HG03342 (cell line): ENCODE measurements at regions not wholly inside any gene's neighbourhood (a gene's known extent, or its start where the extent isn't known, plus 50 kb on each side); places are given as distances from the start of the nearest gene placed in this dataset.

Source experiments
- ATAC-seq: cut with Tn5 transposase; IDR thresholded peaks from one replicate; pipeline ENCODE4 v1.9.1; 2021; ENCODE audit warnings: mild to moderate bottlenecking, moderate library complexity; ENCODE audit not compliant: unreplicated experiment

DNA sequence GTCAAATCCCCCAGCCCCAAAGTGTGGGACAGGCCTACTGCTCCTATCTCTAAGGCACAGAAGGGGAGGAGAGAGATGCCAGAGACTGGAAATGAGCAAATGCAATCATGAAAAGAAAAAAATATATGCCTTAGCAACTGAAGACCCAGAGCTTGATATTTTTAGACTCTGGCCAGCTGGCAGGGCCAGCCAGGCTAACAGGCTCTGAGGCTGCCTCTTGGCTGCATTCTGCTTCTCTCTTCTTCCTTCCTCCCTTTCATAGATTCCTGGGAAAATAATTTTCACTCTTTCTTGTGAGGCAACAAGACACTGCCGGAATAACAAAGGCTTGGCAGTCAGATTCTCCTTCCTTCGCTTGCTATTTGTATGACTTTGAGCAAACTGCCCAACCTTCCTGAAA lies 209.1 kb downstream of the RAD51AP2 start:
- no peak for ATAC-seq

GRCh38 chr2:17306706-17307105 lies 211.5 kb downstream of the RAD51AP2 start:
- ATAC-seq, result no peak

DNA sequence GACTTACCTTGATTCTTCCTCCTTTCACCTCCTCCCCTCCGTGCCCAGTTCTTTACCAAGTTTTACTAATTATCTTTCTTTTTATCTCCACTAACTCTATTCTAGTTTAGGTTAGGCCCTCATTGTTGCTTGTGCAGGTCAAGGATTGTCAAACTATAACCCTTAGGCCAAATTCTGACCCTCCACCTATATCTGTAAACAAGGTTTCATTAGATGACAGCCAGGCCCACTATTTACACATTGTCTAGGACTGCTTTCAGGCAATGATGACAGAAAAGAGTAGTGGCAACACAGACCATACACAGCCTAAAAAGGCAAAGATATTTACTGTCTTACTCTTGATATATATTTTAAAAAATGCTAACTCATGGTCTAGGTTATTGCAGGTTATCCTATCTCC lies 212.0 kb downstream of the RAD51AP2 start:
- ATAC-seq, result no peak

GRCh38 chr2:17303521-17303920 lies 214.7 kb downstream of the RAD51AP2 start:
- ATAC-seq, result no peak

GRCh38 chr2:17303054-17303453 lies 215.2 kb downstream of the RAD51AP2 start:
- no peak for ATAC-seq

DNA sequence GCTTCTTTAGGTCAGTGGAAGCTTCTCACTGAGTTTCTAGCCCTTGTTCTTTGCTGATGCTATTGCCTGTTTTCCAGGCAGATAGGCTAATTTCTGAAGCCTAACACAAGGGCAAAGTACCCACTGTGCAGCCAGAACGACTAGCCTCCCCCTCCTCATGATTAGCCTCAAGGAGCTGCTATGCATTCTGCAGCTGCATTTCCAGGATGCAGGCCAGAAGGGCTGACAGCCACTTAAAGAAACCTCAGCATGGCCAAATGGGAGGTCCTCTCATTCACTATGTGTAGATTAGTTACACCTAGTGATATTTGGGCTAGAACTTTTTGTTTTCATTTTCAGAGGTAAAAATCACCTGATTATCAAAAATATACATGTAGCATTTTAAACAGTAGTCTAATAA lies 216.0 kb downstream of the RAD51AP2 start:
- ATAC-seq, result no peak

DNA sequence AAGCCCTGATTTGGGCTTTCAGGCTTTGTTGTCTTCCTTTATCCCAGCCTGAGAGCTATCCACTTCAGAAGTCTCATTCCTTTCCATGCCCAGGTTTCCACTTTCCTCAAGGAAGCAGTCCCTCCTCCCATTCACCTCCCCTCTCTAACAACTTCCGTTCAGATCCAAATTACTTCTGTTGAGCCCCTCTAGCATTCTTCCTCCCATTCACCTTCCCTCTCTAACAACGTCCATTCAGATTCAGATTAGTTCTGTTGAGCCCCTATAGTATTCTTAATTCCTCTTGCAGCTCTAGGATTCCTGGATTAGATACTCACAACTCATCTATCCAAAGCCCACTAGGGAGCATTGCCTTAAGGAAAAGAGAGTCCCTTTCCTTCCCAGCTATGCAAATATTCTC lies 216.8 kb downstream of the RAD51AP2 start:
- no peak for ATAC-seq

GRCh38 chr2:17299891-17300540 lies 218.2 kb downstream of the RAD51AP2 start:
- no peak for ATAC-seq

DNA sequence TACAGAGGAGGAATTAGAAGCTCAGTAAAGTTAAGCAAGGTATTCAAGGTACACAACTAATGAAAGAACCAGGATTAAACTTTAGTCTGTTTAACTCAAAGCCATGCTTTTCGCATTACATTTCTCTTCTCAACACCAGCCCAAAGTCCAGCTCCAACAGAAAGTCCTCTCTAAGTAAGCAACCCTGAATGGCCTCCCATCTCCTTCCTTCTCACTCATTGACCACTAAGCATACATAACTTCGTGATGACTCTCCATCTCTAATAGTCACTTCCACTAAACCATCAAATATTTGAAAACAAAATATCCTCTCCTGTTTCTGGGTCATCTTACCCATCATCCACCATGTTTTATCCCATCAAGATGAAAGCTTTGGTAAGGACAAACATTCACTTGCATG lies 219.8 kb downstream of the RAD51AP2 start:
- ATAC-seq, result no peak

DNA sequence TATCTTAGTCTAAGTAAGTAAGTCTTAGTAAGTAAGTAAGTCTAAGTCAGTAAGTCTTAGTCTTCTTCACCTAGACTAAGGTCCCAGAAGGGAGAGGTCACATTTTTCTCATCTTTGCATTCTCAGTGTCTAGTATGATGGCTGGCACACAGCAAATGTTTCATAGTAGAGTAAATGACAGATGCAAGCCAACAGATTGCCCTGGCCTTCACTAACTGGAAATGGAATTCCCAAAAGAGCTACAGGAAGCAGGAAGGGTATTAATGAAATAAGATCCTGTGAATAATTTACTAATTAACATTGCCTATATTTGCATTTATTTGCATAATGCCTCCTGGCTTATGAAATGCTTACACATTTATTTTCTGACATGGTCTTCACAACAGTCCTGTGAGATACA lies 221.6 kb downstream of the RAD51AP2 start:
- no peak for ATAC-seq

GRCh38 chr2:17289669-17290068 lies 228.6 kb downstream of the RAD51AP2 start:
- ATAC-seq, result no peak

DNA sequence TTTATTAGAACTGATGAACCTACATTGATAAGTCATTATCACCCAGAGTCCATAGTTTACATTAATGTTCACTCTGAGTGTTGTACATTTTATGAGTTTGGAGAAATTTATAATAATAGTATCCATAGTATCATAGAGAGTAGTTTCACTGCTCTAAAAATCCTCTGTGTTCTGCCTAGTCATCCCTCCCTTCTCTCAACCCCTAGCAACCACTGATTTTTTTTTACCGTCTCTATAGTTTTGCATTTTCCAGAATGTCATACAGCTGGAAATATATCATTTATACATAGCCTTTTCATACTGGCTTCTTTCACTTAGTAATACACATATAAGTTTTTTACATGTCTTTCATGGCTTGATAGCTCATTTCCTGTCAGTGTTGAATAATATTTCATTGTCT lies 231.1 kb downstream of the RAD51AP2 start:
- no peak for ATAC-seq

GRCh38 chr2:17282826-17283225 lies 235.4 kb downstream of the RAD51AP2 start:
- ATAC-seq, result no peak

DNA sequence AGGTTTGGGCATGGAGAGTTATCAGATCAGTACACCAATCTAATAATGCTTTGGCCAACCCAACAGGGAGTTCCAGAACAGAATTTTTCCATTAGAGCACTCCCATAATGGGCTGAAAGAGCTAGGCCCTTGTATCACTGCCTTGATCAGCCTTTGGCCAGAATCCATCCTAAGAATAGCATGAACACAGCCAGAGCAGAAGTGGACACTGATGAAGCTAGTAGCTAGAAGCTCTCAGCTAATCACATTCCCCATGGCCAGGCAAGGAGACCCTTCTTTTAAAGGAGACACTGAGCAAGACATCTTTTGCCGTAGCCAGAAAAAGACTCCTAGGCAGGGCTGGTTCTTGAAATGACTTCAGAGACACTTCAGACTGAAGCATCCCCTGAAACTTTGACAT lies 236.0 kb downstream of the RAD51AP2 start:
- no peak for ATAC-seq

- ATAC-seq, result no peak
Observed at GRCh38 chr2:17276220-17276619, 242.0 kb downstream of the RAD51AP2 start.

- peak; percentile 31 for ATAC-seq
Observed at GRCh38 chr2:17272652-17273525, 245.4 kb downstream of the RAD51AP2 start.

GRCh38 chr2:17272170-17272569 lies 246.1 kb downstream of the RAD51AP2 start:
- no peak for ATAC-seq

DNA sequence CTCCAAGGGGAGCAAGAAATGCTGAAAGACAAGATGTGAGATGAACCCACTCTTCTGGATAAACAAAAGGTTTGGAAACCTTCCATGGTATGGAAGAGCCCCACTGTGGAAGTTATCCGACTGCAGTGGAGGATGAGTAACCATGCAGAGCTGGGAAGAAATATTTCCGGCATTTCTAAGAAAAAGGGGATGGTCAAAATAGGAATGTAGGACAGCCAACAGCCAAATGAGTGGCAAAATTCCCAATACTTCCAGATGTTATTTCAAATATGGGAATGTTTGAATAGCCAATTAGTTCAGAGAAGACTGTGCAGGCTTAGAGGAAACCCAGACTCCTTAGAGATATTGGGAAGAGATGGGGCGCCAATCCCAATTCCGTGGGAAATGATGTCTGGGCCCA lies 246.8 kb downstream of the RAD51AP2 start:
- ATAC-seq, result no peak

DNA sequence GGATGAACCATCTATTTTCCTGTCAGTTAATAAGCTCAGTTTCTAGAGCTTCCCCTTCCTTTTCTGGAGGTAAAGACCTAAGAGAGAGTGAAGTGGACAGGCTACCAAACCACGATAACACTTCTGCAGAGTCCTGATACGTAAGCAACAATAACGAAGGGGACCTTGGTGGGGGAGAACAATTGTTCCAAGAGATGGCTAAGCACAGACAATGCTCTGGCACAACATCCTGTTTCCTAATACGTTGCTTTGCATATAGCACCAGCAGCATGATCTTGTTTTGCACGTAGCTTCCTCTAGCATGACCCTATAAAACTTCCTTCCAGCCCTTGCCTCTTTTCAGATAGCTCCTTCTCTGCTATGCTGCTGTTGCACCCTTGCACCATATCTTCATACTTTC lies 247.3 kb downstream of the RAD51AP2 start:
- ATAC-seq, result peak; percentile 95

DNA sequence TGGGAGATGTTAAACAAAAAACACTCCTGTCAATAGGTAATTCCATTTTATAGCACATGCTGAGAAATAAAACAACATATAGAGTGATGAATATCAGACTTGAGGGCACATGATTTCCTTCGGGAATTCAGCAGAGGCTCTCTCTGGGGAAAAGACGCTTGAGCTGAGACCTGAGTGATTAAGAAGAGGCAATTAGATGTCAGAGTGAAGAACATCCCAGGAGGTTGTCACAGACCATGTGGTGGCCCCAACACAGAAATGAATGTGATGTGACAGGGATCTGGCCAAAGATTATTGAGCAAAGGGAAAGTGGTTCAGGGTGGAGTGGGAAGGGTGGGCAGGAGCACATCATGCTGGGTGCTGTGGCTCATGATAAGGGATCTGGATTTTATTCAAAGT lies 254.7 kb downstream of the RAD51AP2 start:
- ATAC-seq, result no peak

DNA sequence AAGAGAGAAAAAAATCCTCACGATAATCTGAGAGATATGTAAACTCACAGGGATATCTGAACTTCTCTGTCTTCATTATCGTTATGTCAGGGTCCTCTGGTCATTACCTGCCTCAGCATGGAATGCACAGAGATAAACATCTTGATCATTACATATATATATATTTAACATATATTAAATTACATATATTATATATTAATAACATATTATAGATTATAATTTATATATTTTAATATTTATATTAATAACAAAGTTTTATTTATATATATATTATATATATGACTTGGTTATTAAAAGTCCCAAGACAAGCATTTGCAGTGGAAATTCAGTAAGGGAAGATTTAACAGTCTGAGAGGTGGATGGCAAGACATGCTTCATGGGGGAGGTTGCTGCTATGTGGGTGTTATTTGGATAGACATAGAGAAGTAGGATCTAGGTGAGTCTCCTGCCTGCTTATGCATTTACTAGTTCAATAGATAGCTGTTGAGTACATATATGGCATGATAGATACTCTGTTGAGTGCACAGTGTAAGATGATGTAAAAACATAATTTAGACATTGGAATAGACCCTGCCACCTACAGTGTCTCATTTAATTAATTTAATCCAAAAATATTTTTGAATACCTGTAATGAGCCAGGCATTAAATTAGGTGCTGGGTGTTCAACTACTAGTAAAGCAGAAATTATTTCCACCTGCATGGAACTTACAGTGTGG lies 255.2 kb downstream of the RAD51AP2 start:
- ATAC-seq, result no peak

DNA sequence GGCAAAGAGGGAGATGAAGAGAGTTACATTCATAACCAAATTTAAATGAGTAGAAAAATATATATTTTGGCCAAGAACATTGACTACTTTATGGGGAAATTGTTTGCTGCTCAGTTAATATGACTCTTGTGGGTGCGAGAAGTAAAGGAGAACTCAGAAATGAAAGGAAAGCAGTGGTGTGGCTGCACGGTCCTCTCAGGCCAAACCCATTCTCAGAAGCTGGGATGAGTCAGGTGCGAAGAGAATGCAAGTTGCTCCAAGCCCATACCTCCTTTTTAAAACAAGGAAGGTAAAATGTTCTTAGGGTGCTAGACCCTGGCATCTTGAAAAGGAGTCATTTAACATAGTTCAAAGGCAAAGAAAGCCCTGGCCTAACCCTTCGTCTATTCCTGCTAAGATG lies 258.6 kb downstream of the RAD51AP2 start:
- no peak for ATAC-seq
